Ovary (tissue), 3 donors: ENCODE measurements at regions not wholly inside any gene's neighbourhood (a gene's known extent, or its start where the extent isn't known, plus 50 kb on each side); places are given as distances from the start of the nearest gene placed in this dataset.

Experiments used
- EP300 ChIP-seq: sonication (generic); formaldehyde crosslinking; IDR thresholded peaks from one replicate; pipeline ENCODE4 v1.6.1; 2017; ENCODE audit warnings: antibody characterized with exemption
- POLR2A ChIP-seq: fragments of 450-650 bp; IDR thresholded peaks from one replicate; pipeline ENCODE4 v1.6.1; 2017; ENCODE audit warnings: antibody characterized with exemption, mild to moderate bottlenecking, moderate library complexity
- TF ChIP-seq, protein P1 (sequence below), 3 donors: fragments of 450-650 bp in 2 of 3; fragments of 200-600 bp in 1 of 3; IDR thresholded peaks; one replicate each; pipeline versions ENCODE4 v1.5.1 to v1.8.0; 2016 to 2022; ENCODE audit warnings: antibody characterized with exemption in 3 of 3, mild to moderate bottlenecking in 1 of 3
- donor health status: DM: no; HTN: no; CAD: no.

DNA sequence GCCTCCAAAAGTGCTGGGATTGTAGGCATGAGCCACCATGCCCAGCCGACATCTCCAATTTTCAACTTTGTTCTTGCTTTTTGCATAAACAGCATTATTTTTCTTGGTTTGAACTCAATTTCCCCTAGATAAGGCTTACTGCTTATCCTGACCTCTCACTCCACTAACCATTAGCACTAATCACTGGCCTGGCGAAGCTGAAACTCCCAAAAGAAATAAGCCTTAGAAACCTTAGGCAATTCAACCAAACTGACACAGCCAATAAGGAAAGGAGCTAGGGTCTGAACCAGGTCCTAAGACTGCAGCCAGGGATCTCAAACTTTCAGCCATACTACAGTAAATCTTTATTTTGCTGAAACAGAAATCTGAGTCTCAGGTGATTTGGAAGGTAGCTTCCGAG, 448.0 kb downstream of the RMST start:
- TF ChIP-seq POLR2A, result no peak
- TF ChIP-seq, protein P1, sequence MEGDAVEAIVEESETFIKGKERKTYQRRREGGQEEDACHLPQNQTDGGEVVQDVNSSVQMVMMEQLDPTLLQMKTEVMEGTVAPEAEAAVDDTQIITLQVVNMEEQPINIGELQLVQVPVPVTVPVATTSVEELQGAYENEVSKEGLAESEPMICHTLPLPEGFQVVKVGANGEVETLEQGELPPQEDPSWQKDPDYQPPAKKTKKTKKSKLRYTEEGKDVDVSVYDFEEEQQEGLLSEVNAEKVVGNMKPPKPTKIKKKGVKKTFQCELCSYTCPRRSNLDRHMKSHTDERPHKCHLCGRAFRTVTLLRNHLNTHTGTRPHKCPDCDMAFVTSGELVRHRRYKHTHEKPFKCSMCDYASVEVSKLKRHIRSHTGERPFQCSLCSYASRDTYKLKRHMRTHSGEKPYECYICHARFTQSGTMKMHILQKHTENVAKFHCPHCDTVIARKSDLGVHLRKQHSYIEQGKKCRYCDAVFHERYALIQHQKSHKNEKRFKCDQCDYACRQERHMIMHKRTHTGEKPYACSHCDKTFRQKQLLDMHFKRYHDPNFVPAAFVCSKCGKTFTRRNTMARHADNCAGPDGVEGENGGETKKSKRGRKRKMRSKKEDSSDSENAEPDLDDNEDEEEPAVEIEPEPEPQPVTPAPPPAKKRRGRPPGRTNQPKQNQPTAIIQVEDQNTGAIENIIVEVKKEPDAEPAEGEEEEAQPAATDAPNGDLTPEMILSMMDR (IDR thresholded peaks at IDR 0.05), result no peak
- no peak for TF ChIP-seq EP300
